Left cardiac atrium (tissue), 4 donors: ENCODE measurements at regions not wholly inside any gene's neighbourhood (a gene's known extent, or its start where the extent isn't known, plus 50 kb on each side); places are given as distances from the start of the nearest gene placed in this dataset.

ENCODE experiments used
- ATAC-seq, 2 donors: fragments of 200-7000 bp; cut with Tn5 transposase; one replicate each; pipeline ENCODE4 v1.9.1; 2020; ENCODE audit warnings: mild to moderate bottlenecking in 2 of 2, moderate library complexity in 2 of 2
- DNase-seq: peaks from one replicate; pipeline ENCODE4 v3.0.0-alpha.2; 2020
- intact Hi-C, 2 donors: fragments of 100-400 bp; cut with DNase I; formaldehyde crosslinking; loops; one replicate each; pipeline versions ENCODE4 v1.14.1 to v1.15.1; 2022 to 2023
- donor health status: DM: no; HTN: yes; CAD: no.
- donor health status: DM: no; HTN: yes; CAD: no; lungs with severe emphysema.
- donor health status: DM: yes; HTN: yes; CAD: no.
- donor health status: Dilated cardiomyopathy.

DNA sequence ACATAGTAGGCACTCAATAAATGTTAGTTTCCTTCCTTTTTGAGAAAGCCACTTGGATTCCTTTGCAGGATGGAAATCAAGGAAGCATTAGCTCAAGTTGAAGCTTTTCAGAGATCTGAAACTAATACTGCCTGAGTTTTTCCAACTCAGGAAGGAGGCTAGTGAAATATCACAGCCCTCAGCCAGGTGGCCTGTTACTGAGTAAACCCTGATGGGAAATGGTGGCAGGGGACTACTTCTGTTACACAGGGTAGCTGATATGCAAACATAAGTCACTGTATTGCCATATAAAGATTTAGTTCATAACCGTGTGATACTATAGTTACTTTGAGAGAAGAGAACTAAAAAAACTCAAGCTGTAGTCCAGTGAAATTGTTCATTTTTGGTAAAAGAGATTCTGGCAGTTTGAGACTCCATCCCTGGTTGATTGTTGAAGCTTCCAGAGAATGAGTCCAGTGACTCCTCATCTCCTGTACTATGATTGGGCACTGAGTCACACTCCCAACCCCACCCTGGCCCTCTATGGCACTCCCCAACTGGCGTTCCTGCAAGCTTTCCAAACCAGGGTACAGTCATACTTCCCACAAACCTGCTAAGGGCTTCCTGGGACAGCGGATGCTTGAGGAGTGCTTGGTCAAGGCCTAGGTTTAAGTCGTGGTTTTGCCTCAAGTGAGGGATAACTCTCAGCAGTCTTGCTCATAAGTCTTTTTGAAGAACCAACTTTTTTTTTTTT is 81.8 kb downstream of the MID1IP1 start:
- intact Hi-C loops, result no loop called here
- ATAC-seq, result no peak
- DNase-seq, result no peak

GRCh38 chrX:38886112-38886511 is 84.9 kb downstream of the MID1IP1 start:
- ATAC-seq (no peak), DNase-seq (no peak)
- intact Hi-C loops, result no loop called here

DNA sequence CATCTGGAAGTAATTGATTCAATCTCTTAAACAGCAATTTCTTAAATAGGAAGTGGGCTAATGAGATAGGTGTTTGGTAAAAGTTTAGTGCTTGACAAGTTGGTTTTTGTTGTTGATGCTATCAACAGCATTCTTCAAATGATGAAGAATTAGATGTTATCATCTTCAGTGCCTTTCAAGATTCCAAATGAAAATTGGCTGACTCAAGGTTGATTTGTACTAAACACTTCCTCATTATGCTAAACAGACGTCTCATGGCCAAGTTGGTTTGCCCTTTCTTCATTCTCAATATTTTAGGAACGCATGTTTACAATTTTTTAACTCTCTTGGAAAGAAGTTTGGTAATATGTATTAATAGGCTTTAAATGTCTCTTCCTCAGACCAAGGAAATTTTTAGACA is 86.0 kb downstream of the MID1IP1 start:
- no peak for DNase-seq
- intact Hi-C loops, result no loop called here
- no peak for ATAC-seq

GRCh38 chrX:38890326-38890725 is 89.1 kb downstream of the MID1IP1 start:
- no peak for ATAC-seq
- no peak for DNase-seq
- intact Hi-C loops, result no loop called here

GRCh38 chrX:38890963-38891362 is 89.7 kb downstream of the MID1IP1 start:
- intact Hi-C loops, result no loop called here
- DNase-seq, result no peak
- ATAC-seq, result no peak

DNA sequence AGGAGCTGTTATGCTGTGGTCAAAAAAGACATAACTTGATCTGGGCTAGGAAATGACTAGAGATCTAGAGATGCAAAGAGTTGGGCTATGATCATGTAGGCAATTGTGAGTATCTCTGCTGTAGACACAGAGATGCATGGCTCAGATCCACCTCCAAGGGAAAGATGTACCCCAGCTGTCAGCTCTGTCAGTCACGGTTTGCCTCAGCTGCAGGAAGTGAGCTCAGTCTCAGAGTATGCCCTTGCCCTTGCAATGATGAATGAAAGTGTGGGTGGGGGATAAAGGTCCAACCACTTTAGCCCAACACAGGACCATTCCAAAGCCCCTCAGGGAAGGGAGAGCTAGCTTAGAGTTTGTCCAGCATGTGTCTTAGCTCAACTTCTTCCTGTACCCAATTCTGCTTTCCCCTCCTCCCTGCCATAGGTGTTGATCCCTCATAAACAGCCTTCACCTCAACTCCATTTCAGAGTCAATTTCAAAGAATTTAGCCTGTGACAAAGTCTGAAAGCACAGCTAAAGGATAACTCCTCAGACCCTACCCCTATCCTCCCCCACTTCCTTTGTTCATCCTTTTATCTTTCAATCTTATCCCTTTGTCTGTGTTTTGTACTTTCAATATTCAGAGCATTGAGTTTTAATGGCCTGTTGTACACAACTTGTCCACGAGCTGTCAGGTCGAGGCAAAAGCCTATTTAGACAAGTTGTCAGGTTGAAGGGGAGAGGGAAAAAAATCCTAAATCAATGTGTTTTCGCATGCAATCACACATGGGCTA is 90.6 kb downstream of the MID1IP1 start:
- intact Hi-C loops, result no loop called here
- DNase-seq (no peak), ATAC-seq (no peak)

DNA sequence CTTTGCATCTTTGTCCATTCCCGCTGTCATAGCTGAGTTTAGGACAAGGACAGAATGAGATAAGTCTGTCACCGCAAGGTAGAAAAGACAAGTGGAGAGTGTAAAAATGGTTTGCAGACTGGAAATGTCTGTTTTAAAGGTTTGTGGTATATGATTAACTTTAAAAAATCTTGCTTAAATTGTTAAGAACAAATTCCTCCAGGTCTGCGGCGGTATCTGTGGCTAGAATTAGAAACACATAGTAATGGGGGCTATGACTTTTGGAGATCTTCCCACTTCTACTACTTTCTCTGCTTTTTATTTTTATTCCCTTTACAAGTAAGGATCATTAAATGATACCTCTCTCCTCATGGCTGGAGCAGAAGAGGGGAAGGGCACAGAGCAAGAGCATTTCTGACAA is 92.2 kb downstream of the MID1IP1 start:
- intact Hi-C loops, result no loop called here
- no peak for ATAC-seq

DNA sequence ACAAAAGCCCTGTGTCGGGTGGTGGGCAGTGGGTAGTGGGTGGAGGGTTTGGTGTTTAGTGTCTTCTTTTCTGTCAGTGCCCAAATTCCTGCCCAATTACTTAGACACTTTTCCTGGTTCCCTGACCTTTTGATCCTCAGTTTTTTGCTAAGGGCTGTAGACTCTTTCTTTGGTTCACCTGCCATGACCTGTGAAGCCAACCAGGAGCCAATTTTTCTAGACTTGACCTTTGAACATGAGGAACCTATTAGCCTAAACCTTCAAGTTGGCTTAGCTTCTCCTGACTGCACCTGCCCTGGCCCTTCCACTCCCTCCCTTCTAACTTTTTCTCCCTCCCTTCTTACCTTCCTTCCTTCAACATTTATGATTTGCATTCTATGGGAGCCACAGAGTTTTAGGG is 94.5 kb downstream of the MID1IP1 start:
- ATAC-seq (no peak), DNase-seq (no peak)
- intact Hi-C loops, result no loop called here

More for the DNA sequence above, 92.2 kb downstream of the MID1IP1 start:
- DNase-seq, result no peak

DNA sequence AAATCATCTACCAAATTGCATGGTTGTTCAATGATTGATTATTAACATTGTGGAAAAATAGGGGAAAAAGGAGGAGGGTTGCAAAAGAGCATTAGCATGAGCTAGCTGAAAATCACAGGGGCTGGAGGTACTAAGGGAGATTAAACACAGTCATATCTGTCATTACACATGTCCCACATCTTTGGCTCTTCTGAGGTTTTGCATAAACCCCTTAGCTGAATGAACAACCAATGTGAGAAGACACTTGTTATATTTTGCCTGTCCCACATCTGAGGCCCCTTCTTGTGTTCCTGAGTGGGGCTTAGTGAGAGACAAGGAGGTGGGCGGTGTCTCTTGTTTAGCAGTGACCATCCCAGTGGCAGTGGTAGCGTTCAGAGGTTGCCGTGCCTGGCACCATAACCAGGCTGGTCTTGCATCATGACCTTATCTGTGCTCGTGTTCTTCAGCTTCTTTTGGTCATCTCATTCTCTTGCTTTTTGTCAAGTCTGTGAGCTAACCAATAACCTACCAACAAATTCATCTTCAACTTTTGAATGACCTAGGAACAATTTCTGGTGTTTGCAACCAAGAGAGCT is 95.6 kb downstream of the MID1IP1 start:
- no peak for DNase-seq
- intact Hi-C loops, result no loop called here
- ATAC-seq, result no peak

GRCh38 chrX:38898261-38898660 is 97.0 kb downstream of the MID1IP1 start:
- ATAC-seq (no peak), DNase-seq (no peak)
- intact Hi-C loops, result no loop called here

DNA sequence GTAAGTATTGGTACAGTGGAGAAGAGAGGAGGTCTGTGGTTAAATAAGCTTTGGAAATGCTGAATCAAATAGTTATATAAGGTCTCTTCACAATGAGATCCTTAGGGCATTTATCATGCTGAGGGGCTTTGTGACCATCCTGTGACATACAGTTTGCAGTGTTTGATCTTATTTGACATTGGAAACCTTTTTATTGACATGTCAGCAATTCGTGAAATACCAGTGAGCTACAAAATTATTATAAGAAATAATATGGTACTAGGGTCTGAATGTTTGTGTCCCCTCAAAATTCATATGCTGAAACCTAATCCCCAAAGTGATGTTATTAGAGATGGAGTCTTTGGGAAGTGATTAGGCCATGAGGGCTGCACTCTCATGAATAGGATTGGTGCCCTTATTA is 98.4 kb downstream of the MID1IP1 start:
- intact Hi-C loops, result no loop called here
- no peak for DNase-seq
- ATAC-seq, result no peak

DNA sequence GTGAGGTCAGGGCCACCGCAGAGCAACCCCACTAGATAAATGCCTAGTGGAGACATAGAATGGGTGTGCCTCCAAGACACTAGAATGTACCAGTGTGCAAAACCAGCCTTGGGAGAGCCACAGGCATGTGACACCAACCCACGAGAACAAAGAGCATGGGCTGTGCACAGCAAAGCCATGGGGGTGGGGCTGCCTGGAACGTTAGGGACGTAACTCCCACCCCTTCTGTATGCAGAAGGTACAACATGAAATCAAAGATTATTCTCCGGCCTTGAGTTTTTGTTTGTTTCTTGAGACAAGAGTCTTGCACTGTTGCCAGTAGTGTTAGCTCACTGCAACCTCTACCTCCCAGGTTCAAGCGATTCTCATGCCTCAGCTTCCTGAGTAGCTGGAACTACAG is 99.5 kb downstream of the MID1IP1 start:
- ATAC-seq, result no peak
- intact Hi-C loops, result no loop called here
- DNase-seq, result no peak

DNA sequence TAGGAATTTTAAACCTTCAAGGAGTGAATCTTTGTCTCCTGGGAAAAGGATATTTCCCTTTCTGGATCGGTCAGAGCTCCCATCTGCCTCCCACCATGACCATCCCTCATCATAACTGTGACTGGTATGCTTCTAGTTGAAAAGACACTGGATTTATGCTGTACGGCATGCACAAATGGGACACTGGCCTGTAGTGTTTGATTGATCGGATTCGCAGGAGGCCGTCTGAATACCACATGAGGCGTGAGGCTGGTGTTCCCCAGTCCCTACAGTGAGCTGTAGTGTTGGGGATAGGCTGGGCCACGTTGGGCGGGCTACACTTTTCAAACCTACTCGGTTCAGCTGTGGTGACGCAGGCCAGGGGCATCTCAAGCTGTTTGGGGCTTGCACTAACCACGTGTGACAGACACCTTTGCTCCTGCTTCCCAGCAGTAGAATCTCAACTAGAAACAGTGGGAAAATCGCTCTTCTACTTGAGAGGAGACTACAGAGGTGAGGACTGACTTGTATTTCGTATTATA is 101.8 kb downstream of the MID1IP1 start:
- intact Hi-C loops, result no loop called here
- no peak for ATAC-seq
- DNase-seq, result no peak

GRCh38 chrX:38916801-38917200 is 115.5 kb downstream of the MID1IP1 start:
- DNase-seq (no peak), ATAC-seq (peak in 1 of 2 donors; percentile 30)
- intact Hi-C loops, result no loop called here

GRCh38 chrX:38917954-38918353 is 116.7 kb downstream of the MID1IP1 start:
- DNase-seq, result no peak
- intact Hi-C loops, result no loop called here
- no peak for ATAC-seq

- DNase-seq (no peak), ATAC-seq (no peak)
- intact Hi-C loops, result no loop called here
Measured at GRCh38 chrX:38919202-38919601, 117.9 kb downstream of the MID1IP1 start.

DNA sequence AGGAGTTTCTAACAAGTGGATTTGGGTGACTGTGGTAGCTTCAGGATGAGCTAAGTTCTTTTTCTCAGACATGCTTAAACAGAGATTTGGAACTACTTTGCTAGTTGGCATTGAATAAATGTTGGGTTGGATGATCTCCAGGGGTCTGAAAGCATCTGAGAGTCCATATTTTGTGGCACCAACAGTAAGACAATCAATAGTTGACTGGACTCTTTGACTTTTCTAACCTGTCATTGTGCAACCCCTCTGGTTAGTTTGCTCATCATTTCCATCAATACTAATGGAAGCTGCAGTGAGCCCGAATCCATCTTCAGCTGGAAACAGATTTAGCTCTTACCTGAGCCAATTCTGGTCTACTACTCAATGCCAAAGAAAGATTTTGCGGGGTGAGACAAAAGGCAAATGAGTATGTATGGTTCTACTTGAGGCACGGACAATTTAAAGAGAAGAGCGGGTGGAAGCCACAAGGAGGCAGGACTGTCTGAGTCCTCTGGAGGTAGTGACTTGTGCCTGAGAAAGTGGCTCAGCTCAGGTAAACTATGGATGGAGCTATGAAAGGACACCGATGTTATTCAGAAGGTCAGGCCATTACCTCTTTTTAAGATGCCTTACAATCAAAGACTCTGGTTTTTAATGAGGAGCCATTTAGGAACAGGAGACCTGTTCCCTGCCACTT is 118.7 kb downstream of the MID1IP1 start:
- intact Hi-C loops, result no loop called here
- no peak for ATAC-seq
- DNase-seq, result no peak

DNA sequence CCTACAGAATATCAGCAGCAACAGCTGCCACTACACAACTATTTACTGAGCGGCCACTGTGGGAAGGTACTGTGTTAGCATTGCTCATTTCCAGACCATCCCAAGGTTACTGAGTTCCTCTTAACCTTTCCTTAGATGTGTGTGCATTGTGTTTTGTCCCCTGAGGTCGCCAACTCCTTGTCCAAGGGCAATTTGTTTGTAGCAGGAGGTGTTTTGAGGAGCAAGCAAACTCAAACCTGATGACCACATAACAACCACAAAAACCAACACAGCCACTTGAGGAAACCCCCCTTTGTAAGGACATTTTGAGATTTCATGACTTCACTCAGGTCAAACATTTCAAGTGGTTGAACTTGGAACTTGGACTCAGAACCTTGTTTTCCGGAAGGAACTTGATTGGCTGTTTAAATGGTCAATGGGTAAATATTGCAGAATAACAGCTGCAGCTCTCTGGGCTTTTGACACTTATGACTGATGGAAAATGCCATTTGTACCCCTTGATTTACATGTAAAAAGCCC is 122.3 kb downstream of the MID1IP1 start:
- intact Hi-C loops, result no loop called here
- ATAC-seq (no peak), DNase-seq (no peak)

- ATAC-seq (no peak), DNase-seq (no peak)
- intact Hi-C loops, result no loop called here
Measured at GRCh38 chrX:38927592-38927991, 126.3 kb downstream of the MID1IP1 start.

GRCh38 chrX:38929966-38930421 is 128.7 kb downstream of the MID1IP1 start:
- DNase-seq, result no peak
- intact Hi-C loops, result no loop called here
- peak; percentile 38 to 72 for ATAC-seq
